Nephron (organoid): ENCODE measurements at regions not wholly inside any gene's neighbourhood (a gene's known extent, or its start where the extent isn't known, plus 50 kb on each side); places are given as distances from the start of the nearest gene placed in this dataset.

Experiments used
- H3K27ac Mint-ChIP-seq, 3 experiments: 2 replicates each; pipeline ENCODE4 v1.8.0; 2020; ENCODE audit warnings: mixed read lengths in 3 of 3, mild to moderate bottlenecking in 2 of 3, moderate library complexity in 1 of 3
- H3K27me3 Mint-ChIP-seq: 2 replicates; pipeline ENCODE4 v1.8.0; 2021; ENCODE audit warnings: low read depth, mild to moderate bottlenecking, moderate library complexity, mixed read lengths
- H3K36me3 Mint-ChIP-seq: 2 replicates; pipeline ENCODE4 v1.8.0; 2020; ENCODE audit warnings: low read depth, mixed read lengths
- H3K4me1 Mint-ChIP-seq: 2 replicates; pipeline ENCODE4 v1.8.0; 2020; ENCODE audit warnings: mixed read lengths
- H3K4me3 Mint-ChIP-seq, 3 experiments: 2 replicates each; pipeline ENCODE4 v1.8.0; 2020; ENCODE audit warnings: mild to moderate bottlenecking in 3 of 3, mixed read lengths in 3 of 3, moderate library complexity in 2 of 3
- H3K9me3 Mint-ChIP-seq: 2 replicates; pipeline ENCODE4 v1.8.0; 2020; ENCODE audit warnings: mixed read lengths
- CTCF ChIP-seq, 3 experiments: fragments of 200-600 bp; sonication (generic); IDR thresholded peaks; one replicate each; pipeline ENCODE4 v1.5.0; 2021; ENCODE audit warnings: antibody characterized with exemption in 3 of 3; ENCODE audit not compliant: unreplicated experiment in 3 of 3

- no peak overlapping the region for H3K4me3 Mint-ChIP-seq
- H3K27me3 Mint-ChIP-seq = no peaks in the 10 kb centered on the region
- no peaks in the 10 kb centered on the region for H3K36me3 Mint-ChIP-seq
- H3K9me3 Mint-ChIP-seq = no peaks in the 10 kb centered on the region
- H3K27ac Mint-ChIP-seq = no peak overlapping the region
- TF ChIP-seq CTCF (IDR thresholded peaks at IDR 0.05; ENCODE audit: unreplicated experiment in 3 of 3) = no peak
- H3K4me1 Mint-ChIP-seq = no peaks in the 10 kb centered on the region
Observed at GRCh38 chr13:64071352-64071751, 2655.7 kb upstream of the PCDH20 start.

GRCh38 chr13:64069892-64070291, 2654.2 kb upstream of the PCDH20 start:
- TF ChIP-seq CTCF (IDR thresholded peaks at IDR 0.05; ENCODE audit: unreplicated experiment in 3 of 3) = no peak
- no peaks in the 10 kb centered on the region for H3K27me3 Mint-ChIP-seq

GRCh38 chr13:64066711-64067110, 2651.1 kb upstream of the PCDH20 start:
- H3K4me3 Mint-ChIP-seq = no peak overlapping the region
- H3K36me3 Mint-ChIP-seq = no peaks in the 10 kb centered on the region
- no peak for TF ChIP-seq CTCF (IDR thresholded peaks at IDR 0.05; ENCODE audit: unreplicated experiment in 3 of 3)
- no peaks in the 10 kb centered on the region for H3K27me3 Mint-ChIP-seq
- H3K9me3 Mint-ChIP-seq = no peaks in the 10 kb centered on the region
- H3K27ac Mint-ChIP-seq = no peak overlapping the region
- H3K4me1 Mint-ChIP-seq = no peaks in the 10 kb centered on the region

More at GRCh38 chr13:64069892-64070291, 2654.2 kb upstream of the PCDH20 start:
- Mint-ChIP-seq H3K36me3 (no peaks in the 10 kb centered on the region), H3K9me3 (no peaks in the 10 kb centered on the region), H3K27ac (no peak overlapping the region), H3K4me3 (no peak overlapping the region), H3K4me1 (no peaks in the 10 kb centered on the region)

GRCh38 chr13:64061649-64062048, 2646.0 kb upstream of the PCDH20 start:
- H3K27me3 Mint-ChIP-seq = no peaks in the 10 kb centered on the region
- H3K27ac Mint-ChIP-seq = no peak overlapping the region
- no peak overlapping the region for H3K4me3 Mint-ChIP-seq
- H3K36me3 Mint-ChIP-seq = no peaks in the 10 kb centered on the region
- no peaks in the 10 kb centered on the region for H3K9me3 Mint-ChIP-seq
- no peaks in the 10 kb centered on the region for H3K4me1 Mint-ChIP-seq
- no peak for TF ChIP-seq CTCF (IDR thresholded peaks at IDR 0.05; ENCODE audit: unreplicated experiment in 3 of 3)

GRCh38 chr13:64057372-64058020, 2641.8 kb upstream of the PCDH20 start:
- no peaks in the 10 kb centered on the region for H3K27me3 Mint-ChIP-seq
- H3K36me3 Mint-ChIP-seq = no peaks in the 10 kb centered on the region
- no peaks in the 10 kb centered on the region for H3K9me3 Mint-ChIP-seq
- H3K4me1 Mint-ChIP-seq = no peaks in the 10 kb centered on the region
- no peak overlapping the region for H3K27ac Mint-ChIP-seq
- TF ChIP-seq CTCF (IDR thresholded peaks at IDR 0.05; ENCODE audit: unreplicated experiment in 3 of 3) = no peak
- no peak overlapping the region for H3K4me3 Mint-ChIP-seq

GRCh38 chr13:64054321-64054720, 2638.7 kb upstream of the PCDH20 start:
- TF ChIP-seq CTCF (IDR thresholded peaks at IDR 0.05; ENCODE audit: unreplicated experiment in 3 of 3) = no peak
- peaks cover 8% of the 10 kb centered on the region for H3K9me3 Mint-ChIP-seq
- H3K4me1 Mint-ChIP-seq = no peaks in the 10 kb centered on the region
- H3K27ac Mint-ChIP-seq = no peak overlapping the region
- no peak overlapping the region for H3K4me3 Mint-ChIP-seq
- H3K27me3 Mint-ChIP-seq = no peaks in the 10 kb centered on the region
- no peaks in the 10 kb centered on the region for H3K36me3 Mint-ChIP-seq
